ENCODE measurements at regions not wholly inside any gene's neighbourhood (a gene's known extent, or its start where the extent isn't known, plus 50 kb on each side); places are given as distances from the start of the nearest gene placed in this dataset.
A peak's percentile ranks its signal among the peaks of the same experiment; 100 is the strongest.

- Histone ChIP-seq H3K27me3 (ENCODE audit: control insufficient read depth in 2 of 2, insufficient read depth in 2 of 2, low read length in 2 of 2) (peaks cover 0 to 2% of the 10 kb centered on the region in 2 donors), H3K27ac (ENCODE audit: low read depth in 2 of 2, low read length in 2 of 2) (no peak overlapping the region), H3K9me3 (ENCODE audit: control insufficient read depth in 2 of 2, low read length in 2 of 2) (no peaks in the 10 kb centered on the region), H3K4me3 (ENCODE audit: low read length in 2 of 2) (no peak overlapping the region), H3K9ac (ENCODE audit: low read depth in 1 of 2, low read length in 2 of 2) (no peak overlapping the region), H3K4me1 (ENCODE audit: control insufficient read depth in 2 of 2, insufficient read depth in 2 of 2, low read length in 2 of 2) (peaks cover 0 to under 1% of the 10 kb centered on the region in 2 donors), H3K36me3 (ENCODE audit: control insufficient read depth in 2 of 2, insufficient read depth in 2 of 2, low read length in 2 of 2) (no peaks in the 10 kb centered on the region)
Observed at GRCh38 chr5:72561148-72561972, 54.1 kb upstream of the ZNF366 start.

DNA sequence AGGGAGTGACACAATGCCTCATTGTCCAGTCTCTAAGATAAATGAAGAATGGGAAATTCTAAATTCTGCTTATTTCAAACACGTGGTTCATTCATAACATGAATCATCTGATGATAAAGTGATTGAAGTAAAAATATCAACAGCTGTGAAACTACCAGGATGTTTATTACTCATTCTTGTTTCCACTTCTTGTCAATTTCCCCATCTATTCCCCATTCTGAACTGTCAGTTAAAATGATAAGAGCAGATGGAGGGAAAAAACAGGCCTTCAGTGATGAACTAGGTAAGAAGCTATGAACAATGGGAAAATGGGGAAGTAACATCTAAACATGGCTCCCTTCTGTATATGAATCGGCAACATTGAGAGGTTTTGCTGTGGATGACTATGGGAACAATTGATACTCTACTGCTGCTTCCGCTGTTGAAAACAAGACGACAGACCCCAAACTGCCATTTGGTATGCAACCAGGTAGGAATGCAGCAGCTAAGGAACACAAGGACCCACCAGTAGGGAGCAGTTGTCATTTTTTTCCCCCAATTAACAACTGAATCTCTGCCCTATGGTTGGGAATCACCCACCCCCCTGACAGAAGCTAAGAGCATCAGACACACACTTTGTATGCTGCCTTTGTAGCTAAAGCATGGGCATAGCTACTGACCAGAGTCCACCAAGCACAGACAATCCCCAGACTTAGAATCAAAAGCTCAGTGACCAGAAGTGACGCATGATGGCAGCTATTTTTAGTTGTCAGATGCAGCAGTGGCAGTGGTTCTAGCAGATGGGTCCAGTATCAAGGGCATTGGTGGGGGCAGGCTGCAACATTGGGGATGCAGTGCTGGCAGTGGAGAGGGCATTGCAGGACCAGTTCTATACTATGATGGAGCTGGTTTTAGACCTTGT, 52.9 kb upstream of the ZNF366 start:
- peaks cover 0 to 2% of the 10 kb centered on the region in 2 donors for H3K27me3 ChIP-seq (ENCODE audit: control insufficient read depth in 2 of 2, insufficient read depth in 2 of 2, low read length in 2 of 2)
- no peaks in the 10 kb centered on the region for H3K9me3 ChIP-seq (ENCODE audit: control insufficient read depth in 2 of 2, low read length in 2 of 2)
- no peak overlapping the region for H3K27ac ChIP-seq (ENCODE audit: low read depth in 2 of 2, low read length in 2 of 2)
- no peaks in the 10 kb centered on the region for H3K36me3 ChIP-seq (ENCODE audit: control insufficient read depth in 2 of 2, insufficient read depth in 2 of 2, low read length in 2 of 2)
- H3K4me3 ChIP-seq (ENCODE audit: low read length in 2 of 2) = no peak overlapping the region
- no peak overlapping the region for H3K9ac ChIP-seq (ENCODE audit: low read depth in 1 of 2, low read length in 2 of 2)
- peaks cover 0 to 4% of the 10 kb centered on the region in 2 donors for H3K4me1 ChIP-seq (ENCODE audit: control insufficient read depth in 2 of 2, insufficient read depth in 2 of 2, low read length in 2 of 2)

- no peak overlapping the region for H3K9ac ChIP-seq (ENCODE audit: low read depth in 1 of 2, low read length in 2 of 2)
- no peaks in the 10 kb centered on the region for H3K9me3 ChIP-seq (ENCODE audit: control insufficient read depth in 2 of 2, low read length in 2 of 2)
- H3K27me3 ChIP-seq (ENCODE audit: control insufficient read depth in 2 of 2, insufficient read depth in 2 of 2, low read length in 2 of 2) = peaks cover 0 to 2% of the 10 kb centered on the region in 2 donors
- H3K4me1 ChIP-seq (ENCODE audit: control insufficient read depth in 2 of 2, insufficient read depth in 2 of 2, low read length in 2 of 2) = peaks cover 0 to 4% of the 10 kb centered on the region in 2 donors
- H3K4me3 ChIP-seq (ENCODE audit: low read length in 2 of 2) = no peak overlapping the region
- no peaks in the 10 kb centered on the region for H3K36me3 ChIP-seq (ENCODE audit: control insufficient read depth in 2 of 2, insufficient read depth in 2 of 2, low read length in 2 of 2)
- no peak overlapping the region for H3K27ac ChIP-seq (ENCODE audit: low read depth in 2 of 2, low read length in 2 of 2)
Observed at GRCh38 chr5:72558383-72558782, 51.2 kb upstream of the ZNF366 start.

- Histone ChIP-seq H3K4me1 (ENCODE audit: control insufficient read depth in 2 of 2, insufficient read depth in 2 of 2, low read length in 2 of 2) (peaks cover 0 to 4% of the 10 kb centered on the region in 2 donors), H3K9me3 (ENCODE audit: control insufficient read depth in 2 of 2, low read length in 2 of 2) (no peaks in the 10 kb centered on the region), H3K27me3 (ENCODE audit: control insufficient read depth in 2 of 2, insufficient read depth in 2 of 2, low read length in 2 of 2) (peaks cover 0 to 2% of the 10 kb centered on the region in 2 donors), H3K4me3 (ENCODE audit: low read length in 2 of 2) (no peak overlapping the region), H3K36me3 (ENCODE audit: control insufficient read depth in 2 of 2, insufficient read depth in 2 of 2, low read length in 2 of 2) (no peaks in the 10 kb centered on the region), H3K9ac (ENCODE audit: low read depth in 1 of 2, low read length in 2 of 2) (no peak overlapping the region), H3K27ac (ENCODE audit: low read depth in 2 of 2, low read length in 2 of 2) (no peak overlapping the region)
Observed at GRCh38 chr5:72558046-72558336, 50.8 kb upstream of the ZNF366 start.

- Histone ChIP-seq H3K9ac (ENCODE audit: low read depth in 1 of 2, low read length in 2 of 2) (peak overlapping the region in 1 of 2 donors; percentile 68), H3K4me1 (ENCODE audit: control insufficient read depth in 2 of 2, insufficient read depth in 2 of 2, low read length in 2 of 2) (peaks cover 0 to 4% of the 10 kb centered on the region in 2 donors), H3K4me3 (ENCODE audit: low read length in 2 of 2) (peak overlapping the region; percentile 59 to 70), H3K27ac (ENCODE audit: low read depth in 2 of 2, low read length in 2 of 2) (peak overlapping the region in 1 of 2 donors; percentile 2), H3K27me3 (ENCODE audit: control insufficient read depth in 2 of 2, insufficient read depth in 2 of 2, low read length in 2 of 2) (peaks cover 0 to 2% of the 10 kb centered on the region in 2 donors), H3K9me3 (ENCODE audit: control insufficient read depth in 2 of 2, low read length in 2 of 2) (no peaks in the 10 kb centered on the region), H3K36me3 (ENCODE audit: control insufficient read depth in 2 of 2, insufficient read depth in 2 of 2, low read length in 2 of 2) (no peaks in the 10 kb centered on the region)
Observed at GRCh38 chr5:72557167-72558045, 50.2 kb upstream of the ZNF366 start.

All from mucosa of rectum (tissue), 2 donors.